ENCODE measurements at regions not wholly inside any gene's neighbourhood (a gene's known extent, or its start where the extent isn't known, plus 50 kb on each side); places are given as distances from the start of the nearest gene placed in this dataset.

DNA sequence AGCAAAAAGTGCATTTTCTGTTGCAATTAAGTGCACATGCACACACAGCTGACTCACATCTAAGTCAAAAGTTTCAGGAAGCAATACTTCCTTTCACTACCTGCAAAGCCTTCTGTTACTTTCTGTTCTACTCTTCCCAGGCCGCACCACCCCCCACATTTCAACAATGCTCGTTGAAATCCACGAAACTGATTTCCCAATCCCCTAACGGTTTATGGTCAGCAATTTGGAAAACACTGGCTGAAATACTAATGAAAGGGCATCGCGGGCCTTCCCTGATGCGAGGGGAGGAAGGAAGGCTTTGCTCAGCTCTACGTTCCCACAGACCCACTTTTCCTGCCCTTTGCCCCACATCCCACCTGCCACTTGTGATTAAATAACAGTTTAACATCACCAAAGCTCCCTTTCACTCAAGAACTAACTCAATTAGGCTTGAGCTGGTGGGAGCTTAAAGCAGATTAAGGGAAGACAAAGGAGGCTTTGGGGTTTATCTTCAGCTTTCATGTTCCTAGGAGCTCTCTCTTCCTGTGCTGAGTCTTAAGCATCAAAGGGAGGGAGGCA is 243.2 kb upstream of the RAB4A start:
- 14 to 24% (median 15%) methylated on average over 8 of the region's 8 CpGs for WGBS, 3 donors
- TF ChIP-seq EP300 (IDR thresholded peaks at IDR 0.05), result no peak
- no peak for TF ChIP-seq POLR2A (IDR thresholded peaks at IDR 0.05)
- TF ChIP-seq, protein P1, sequence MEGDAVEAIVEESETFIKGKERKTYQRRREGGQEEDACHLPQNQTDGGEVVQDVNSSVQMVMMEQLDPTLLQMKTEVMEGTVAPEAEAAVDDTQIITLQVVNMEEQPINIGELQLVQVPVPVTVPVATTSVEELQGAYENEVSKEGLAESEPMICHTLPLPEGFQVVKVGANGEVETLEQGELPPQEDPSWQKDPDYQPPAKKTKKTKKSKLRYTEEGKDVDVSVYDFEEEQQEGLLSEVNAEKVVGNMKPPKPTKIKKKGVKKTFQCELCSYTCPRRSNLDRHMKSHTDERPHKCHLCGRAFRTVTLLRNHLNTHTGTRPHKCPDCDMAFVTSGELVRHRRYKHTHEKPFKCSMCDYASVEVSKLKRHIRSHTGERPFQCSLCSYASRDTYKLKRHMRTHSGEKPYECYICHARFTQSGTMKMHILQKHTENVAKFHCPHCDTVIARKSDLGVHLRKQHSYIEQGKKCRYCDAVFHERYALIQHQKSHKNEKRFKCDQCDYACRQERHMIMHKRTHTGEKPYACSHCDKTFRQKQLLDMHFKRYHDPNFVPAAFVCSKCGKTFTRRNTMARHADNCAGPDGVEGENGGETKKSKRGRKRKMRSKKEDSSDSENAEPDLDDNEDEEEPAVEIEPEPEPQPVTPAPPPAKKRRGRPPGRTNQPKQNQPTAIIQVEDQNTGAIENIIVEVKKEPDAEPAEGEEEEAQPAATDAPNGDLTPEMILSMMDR (IDR thresholded peaks at IDR 0.05), result no peak
- Histone ChIP-seq H3K27ac (peak overlapping the region; percentile 20 to 31), H3K4me3 (no peak overlapping the region), H3K9me3 (no peaks in the 10 kb centered on the region), H3K27me3 (no peaks in the 10 kb centered on the region), H3K36me3 (no peaks in the 10 kb centered on the region), H3K4me1 (ENCODE audit: insufficient read depth) (no peaks in the 10 kb centered on the region)
- intact Hi-C loops (cut with DNase I), result no loop called here
- DNase-seq, result peak in 4 of 5 donors; percentile 38 to 68 (median 62)

DNA sequence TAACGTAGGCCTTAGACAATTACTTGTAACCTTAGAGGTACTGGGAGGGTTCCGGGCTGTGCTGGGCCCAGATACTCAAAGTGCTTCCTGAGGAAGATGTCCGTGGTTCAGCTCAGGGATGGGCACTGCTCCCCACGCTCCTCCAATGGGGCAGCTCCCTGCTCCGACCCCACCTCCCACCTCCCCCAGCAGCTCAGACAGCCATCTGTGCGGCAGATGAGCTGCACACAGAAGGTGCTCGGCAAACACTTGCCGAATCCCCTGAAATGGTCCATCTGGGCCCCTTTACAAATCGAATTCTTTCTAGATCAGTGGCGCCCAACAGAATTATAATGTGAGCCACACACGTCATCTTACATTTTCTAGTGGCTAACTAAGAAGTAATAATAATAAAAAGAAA is 242.4 kb upstream of the RAB4A start:
- intact Hi-C loops (cut with DNase I), result no loop called here
- DNase-seq, result no peak
- Histone ChIP-seq H3K9me3 (no peaks in the 10 kb centered on the region), H3K27me3 (no peaks in the 10 kb centered on the region), H3K27ac (peak overlapping the region in 1 of 2 donors; percentile 12), H3K4me3 (no peak overlapping the region), H3K4me1 (ENCODE audit: insufficient read depth) (no peaks in the 10 kb centered on the region), H3K36me3 (no peaks in the 10 kb centered on the region)
- TF ChIP-seq EP300 (IDR thresholded peaks at IDR 0.05), result no peak
- TF ChIP-seq, protein P1 (IDR thresholded peaks at IDR 0.05), result no peak
- no peak for TF ChIP-seq POLR2A (IDR thresholded peaks at IDR 0.05)
- WGBS, 3 donors, result 89 to 97% (median 92%) methylated on average over 11 of the region's 11 CpGs

DNA sequence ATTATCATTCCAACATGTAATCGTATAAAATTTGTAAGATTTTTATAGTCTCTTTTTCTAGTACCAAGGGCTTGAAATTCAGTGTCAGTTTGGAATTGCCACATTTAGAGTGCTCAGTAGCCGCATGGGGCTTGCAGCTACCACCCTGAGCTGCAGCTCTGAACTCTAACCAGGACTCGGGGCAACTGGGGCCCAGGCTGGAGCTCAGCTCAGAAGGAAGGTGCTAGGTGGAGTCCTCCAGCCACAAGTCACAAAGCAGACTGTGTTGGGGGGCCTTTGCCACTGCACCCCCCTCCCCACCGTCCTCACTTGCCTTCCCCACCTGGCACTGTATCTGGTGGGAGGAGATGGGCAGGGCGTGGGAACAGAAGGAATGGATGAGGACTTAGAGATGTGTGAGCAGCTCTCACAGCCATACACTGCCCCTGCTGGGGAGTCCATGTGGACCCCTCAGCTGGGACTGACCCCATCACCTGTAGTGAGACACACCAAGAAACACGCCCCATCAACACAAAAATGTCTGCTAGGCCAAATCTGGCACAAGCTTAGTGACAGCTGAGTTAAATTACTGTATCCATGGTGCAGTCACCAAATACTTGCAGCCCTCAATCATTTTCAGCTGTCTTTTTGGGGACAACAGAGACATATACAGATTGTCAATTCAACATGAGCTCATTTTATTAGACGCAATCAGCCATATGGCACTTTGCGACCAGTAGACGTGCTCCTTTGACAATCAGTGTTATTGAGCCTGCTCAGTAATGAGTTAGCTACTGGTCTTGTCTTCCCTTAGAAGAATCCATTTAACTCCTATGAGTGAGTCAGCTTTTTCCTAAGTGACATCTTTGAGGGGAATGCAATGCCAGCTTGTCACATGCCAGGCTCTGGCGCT is 241.7 kb upstream of the RAB4A start:
- DNase-seq, result no peak
- no peaks in the 10 kb centered on the region for H3K27me3 ChIP-seq
- no peaks in the 10 kb centered on the region for H3K36me3 ChIP-seq
- H3K4me3 ChIP-seq, result no peak overlapping the region
- no peak overlapping the region for H3K27ac ChIP-seq
- intact Hi-C loops (cut with DNase I), result no loop called here
- WGBS, 3 donors, result 93 to 98% (median 94%) methylated on average over 10 of the region's 10 CpGs
- TF ChIP-seq POLR2A (IDR thresholded peaks at IDR 0.05), result no peak
- no peak for TF ChIP-seq EP300 (IDR thresholded peaks at IDR 0.05)
- TF ChIP-seq, protein P1 (IDR thresholded peaks at IDR 0.05), result no peak
- H3K9me3 ChIP-seq, result no peaks in the 10 kb centered on the region
- no peaks in the 10 kb centered on the region for H3K4me1 ChIP-seq (ENCODE audit: insufficient read depth)

DNA sequence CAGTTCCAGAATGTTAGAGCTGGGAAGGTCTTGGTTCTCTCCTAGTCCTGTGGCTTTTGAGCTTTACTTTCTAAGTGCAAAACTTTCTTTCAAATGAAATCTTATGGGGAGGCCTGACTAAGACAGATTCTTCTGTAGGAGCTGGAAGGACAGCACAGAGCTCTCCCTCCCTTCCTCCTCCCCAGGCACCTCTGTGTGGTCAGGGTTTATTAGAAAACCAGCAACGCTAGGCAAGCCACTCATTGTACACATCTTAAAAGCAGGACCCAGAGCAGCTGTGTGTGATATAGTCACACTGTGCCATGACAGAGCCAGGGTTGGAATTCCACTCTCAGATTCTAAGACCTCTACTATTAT is 241.1 kb upstream of the RAB4A start:
- Histone ChIP-seq H3K27ac (no peak overlapping the region), H3K36me3 (no peaks in the 10 kb centered on the region), H3K4me1 (ENCODE audit: insufficient read depth) (no peaks in the 10 kb centered on the region), H3K9me3 (no peaks in the 10 kb centered on the region), H3K27me3 (no peaks in the 10 kb centered on the region), H3K4me3 (no peak overlapping the region)
- intact Hi-C loops (cut with DNase I), result no loop called here
- no peak for TF ChIP-seq EP300 (IDR thresholded peaks at IDR 0.05)
- no peak for TF ChIP-seq POLR2A (IDR thresholded peaks at IDR 0.05)
- TF ChIP-seq, protein P1 (IDR thresholded peaks at IDR 0.05), result no peak
- DNase-seq, result no peak
- WGBS, 3 donors, result 94 to 96% (median 95%) methylated on average over 1 of the region's 1 CpG

Data from ovary (tissue), 7 donors.